Choroid plexus epithelial cell (primary cell): ENCODE measurements at regions not wholly inside any gene's neighbourhood (a gene's known extent, or its start where the extent isn't known, plus 50 kb on each side); places are given as distances from the start of the nearest gene placed in this dataset.

Experiments
- DNase-seq: peaks from one replicate; pipeline ENCODE4 v3.0.0-alpha.2; 2010; ENCODE audit warnings: low read depth
- H3K4me3 ChIP-seq: 2 replicates; pipeline ENCODE4 v1.5.1; 2011; ENCODE audit warnings: low read depth, mild to moderate bottlenecking, control low read depth, low read length, moderate library complexity
- TF ChIP-seq, protein P1 (sequence below): conservative IDR thresholded peaks from 2 replicates; pipeline ENCODE4 v1.5.1; 2011; ENCODE audit warnings: low read depth, mild to moderate bottlenecking, control low read depth, inconsistent platforms, low read length, moderate library complexity

DNA sequence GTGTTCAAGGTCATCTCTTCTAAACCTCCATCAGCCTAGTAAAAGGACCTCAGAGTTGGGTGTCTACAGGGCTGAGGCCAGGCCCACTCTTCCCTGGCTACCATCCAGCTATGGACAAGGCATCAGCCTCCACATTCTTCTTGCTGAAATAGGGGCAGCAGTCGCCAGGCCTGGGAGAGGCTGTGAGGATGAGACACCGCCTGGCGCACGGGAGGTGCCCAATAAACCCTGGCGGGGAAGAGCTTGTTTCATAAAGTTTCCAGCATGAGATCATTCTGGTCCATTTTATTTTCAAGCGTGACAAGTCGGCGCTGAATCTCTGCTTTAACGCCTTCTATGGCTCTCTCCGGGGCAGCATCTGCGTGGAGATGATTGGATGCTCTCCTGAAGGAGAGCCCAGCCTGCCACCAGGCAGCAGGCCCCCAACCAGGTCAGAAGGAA, 153.4 kb downstream of the OLFM1 start:
- H3K4me3 ChIP-seq = no peak overlapping the region
- TF ChIP-seq, protein P1, sequence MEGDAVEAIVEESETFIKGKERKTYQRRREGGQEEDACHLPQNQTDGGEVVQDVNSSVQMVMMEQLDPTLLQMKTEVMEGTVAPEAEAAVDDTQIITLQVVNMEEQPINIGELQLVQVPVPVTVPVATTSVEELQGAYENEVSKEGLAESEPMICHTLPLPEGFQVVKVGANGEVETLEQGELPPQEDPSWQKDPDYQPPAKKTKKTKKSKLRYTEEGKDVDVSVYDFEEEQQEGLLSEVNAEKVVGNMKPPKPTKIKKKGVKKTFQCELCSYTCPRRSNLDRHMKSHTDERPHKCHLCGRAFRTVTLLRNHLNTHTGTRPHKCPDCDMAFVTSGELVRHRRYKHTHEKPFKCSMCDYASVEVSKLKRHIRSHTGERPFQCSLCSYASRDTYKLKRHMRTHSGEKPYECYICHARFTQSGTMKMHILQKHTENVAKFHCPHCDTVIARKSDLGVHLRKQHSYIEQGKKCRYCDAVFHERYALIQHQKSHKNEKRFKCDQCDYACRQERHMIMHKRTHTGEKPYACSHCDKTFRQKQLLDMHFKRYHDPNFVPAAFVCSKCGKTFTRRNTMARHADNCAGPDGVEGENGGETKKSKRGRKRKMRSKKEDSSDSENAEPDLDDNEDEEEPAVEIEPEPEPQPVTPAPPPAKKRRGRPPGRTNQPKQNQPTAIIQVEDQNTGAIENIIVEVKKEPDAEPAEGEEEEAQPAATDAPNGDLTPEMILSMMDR = no peak
- no peak for DNase-seq

GRCh38 chr9:135241381-135242048, 154.0 kb downstream of the OLFM1 start:
- H3K4me3 ChIP-seq = no peak overlapping the region
- TF ChIP-seq, protein P1 = no peak

GRCh38 chr9:135242049-135242396, 154.6 kb downstream of the OLFM1 start:
- no peak for DNase-seq
- no peak overlapping the region for H3K4me3 ChIP-seq
- TF ChIP-seq, protein P1 = no peak

More at GRCh38 chr9:135241381-135242048, 154.0 kb downstream of the OLFM1 start:
- DNase-seq = no peak

DNA sequence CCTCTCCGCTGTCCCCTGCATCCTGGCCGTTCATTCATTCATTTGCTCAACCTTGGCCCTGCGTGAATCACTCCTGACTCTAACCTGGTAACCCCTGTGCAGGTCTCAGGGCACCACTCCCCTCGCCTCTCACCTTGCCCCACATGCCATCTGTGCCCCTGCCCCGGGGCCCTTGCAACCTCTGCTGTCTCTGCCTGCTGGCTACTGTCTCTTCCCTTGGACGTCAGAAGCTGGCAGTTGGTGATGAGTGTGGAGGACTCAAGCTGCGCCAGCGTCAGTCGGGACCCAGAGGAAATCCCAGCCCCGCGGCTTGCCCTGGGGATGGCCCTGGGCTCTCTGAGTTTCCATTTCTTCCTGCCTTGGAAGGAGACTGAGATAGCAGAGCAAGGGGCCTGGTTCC, 154.9 kb downstream of the OLFM1 start:
- TF ChIP-seq, protein P1 = no peak
- H3K4me3 ChIP-seq = no peak overlapping the region
- no peak for DNase-seq

- DNase-seq = no peak
- H3K4me3 ChIP-seq = no peak overlapping the region
- TF ChIP-seq, protein P1 = no peak
Measured at GRCh38 chr9:135243201-135244190, 156.0 kb downstream of the OLFM1 start.

DNA sequence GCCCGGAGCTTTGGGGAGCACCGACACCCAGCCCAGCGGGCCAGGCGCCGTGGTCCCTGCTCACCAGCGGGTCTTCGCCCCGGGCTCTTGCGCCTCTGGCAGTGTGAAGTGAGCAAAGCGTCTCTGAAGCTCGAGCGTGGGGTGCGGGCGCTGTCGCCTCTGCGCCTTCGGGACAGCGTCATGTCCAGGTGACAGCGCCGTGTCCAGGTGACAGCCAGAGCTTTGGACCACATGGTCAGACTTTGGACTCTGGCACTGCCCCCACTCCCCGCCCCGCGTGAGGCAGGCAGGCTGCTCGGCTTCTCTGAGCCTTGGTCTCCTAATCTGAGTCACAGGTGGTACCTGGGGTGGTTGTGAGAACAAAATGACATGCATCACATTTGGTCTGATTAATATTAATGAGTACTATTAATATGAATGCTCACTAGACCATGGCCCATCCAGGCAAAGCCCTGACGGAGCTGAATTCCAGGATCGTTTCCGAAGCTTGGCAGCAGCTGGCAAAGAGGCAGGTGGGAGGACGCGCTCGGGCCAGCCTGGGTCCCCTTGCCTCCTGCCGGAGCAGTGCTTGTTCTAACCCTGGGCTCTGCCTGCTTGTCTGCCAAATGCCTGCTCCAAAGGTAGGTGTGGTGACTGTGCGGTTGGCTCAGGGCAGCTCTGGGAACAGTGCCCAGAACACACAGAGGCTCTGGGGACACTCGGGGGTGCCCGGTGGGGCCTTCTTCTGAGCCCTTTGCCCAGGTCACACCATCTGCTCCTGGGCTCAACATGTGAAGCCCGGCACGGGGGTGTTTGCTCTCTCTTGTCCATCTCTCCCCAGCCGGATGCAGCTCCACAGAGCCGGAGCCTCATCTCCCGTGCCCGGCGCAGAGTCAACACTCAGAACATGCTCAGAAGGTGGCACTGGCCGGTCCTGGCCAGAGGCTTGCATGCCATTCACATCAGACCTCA, 157.1 kb downstream of the OLFM1 start:
- TF ChIP-seq, protein P1 = no peak
- DNase-seq = no peak
- H3K4me3 ChIP-seq = no peak overlapping the region
